GM21447 (cell line): ENCODE measurements at regions not wholly inside any gene's neighbourhood (a gene's known extent, or its start where the extent isn't known, plus 50 kb on each side); places are given as distances from the start of the nearest gene placed in this dataset.

Source experiments
- ATAC-seq: cut with Tn5 transposase; IDR thresholded peaks from one replicate; pipeline ENCODE4 v1.9.1; 2021; ENCODE audit not compliant: unreplicated experiment

DNA sequence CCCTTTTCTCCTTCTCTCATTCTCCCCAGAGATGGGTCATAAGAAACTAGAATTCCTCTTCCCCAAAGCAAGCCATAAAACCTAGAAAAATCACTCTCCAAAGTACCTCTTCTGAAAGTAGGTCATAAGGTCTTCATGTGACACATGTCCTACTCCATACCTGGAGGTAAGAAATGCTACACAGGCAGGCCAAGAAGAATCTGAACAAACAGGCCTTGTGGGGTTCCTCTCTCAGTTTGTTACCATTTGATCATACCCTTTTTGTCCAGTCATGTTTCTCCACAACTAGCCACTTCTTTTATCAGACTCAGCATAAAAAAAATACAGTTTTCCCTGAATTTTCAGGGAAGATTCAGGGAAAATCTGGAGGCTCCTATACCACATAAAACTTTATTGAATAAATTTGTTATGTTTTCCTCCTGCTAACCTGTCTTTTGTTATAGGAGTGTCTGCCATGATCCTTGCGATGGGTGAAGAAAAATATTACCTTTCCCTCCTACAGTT lies 134.4 kb upstream of the LMO4 start:
- no peak for ATAC-seq

DNA sequence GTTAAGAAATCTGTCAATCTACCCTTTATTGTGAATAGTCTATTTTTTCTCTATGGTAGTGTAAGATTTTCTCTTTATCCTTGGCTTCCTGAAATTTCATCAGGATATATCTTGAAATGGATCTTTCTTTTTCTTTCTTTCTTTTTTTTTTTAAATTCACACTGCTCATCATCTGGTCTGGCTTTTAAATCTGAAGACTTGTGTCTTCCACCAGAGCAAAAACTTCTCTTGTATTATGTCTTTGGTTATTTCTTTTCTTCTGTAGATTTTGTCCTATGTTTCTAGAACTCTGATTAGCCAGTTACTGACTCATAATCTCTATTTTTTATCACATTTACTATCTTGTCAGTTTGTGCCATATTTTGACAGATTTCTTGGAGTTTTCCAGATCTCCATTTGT lies 133.8 kb upstream of the LMO4 start:
- no peak for ATAC-seq

DNA sequence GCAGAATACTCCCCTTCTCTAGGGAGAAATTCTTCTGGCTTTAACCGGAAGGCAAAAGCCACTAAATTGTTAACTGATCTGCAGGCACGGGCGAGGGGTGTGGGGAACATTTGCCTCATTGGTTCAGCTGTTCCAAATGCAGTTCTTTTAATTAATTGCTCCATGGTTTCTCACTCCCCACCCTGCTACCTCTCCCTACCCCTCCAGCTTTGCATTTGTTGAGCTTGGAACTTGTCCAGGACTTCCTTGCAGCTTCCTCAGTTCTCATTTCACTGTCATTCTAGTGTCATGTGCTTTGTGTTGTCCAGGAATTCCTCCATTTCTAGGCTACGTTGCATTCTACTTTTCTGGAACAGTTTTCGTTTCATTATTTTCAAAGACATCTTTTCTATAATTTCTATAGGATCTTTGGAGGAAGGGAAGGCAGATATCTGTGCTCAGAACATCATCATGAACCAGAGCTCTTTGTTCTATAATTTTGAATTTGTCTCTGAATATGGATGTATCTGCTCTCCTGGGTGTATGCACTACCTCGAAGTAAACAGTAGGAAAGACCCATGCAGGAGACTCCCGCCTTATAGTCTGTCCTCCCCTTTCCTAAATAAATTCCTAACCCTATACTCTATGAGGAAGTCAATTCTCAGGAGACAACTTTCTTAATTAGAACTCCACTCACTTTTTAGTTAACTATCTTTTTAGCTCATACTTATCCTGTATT lies 132.4 kb upstream of the LMO4 start:
- no peak for ATAC-seq

DNA sequence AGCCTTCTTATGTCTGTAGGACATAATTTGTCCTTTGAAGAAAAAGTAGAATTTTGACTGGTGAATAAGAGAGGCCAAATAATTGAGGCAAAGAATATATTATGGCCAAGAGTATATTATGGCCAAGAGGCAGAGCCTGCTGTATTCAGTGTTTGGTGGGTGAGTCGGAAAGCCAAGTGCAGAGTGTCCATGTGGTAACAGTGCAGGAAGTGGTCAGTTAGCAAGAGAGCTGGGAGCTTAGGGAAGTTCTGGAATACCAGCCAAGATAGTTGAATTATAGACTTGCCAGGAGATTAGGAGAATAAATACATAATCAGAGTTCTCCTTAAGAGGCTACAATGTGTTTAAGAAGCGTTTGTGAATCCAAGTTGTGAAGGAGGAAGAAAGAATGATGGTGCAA lies 131.5 kb upstream of the LMO4 start:
- no peak for ATAC-seq

DNA sequence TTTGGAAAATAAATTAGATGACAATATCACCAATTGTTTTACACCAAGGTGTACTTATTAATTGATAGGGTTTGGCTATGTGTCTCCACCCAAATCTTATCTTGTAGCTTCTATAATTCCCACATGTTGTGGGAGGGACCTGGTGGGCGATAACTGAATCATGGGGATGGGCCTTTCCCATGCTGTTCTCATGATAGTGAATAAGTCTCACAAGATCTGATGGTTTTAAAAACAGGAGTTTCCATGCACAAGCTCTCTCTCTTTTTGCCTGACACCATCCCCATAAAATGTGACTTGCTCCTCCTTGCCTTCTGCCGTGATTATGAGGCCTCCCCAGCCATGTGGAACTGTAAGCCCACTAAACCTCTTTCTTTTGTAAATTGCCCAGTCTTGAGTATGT lies 131.0 kb upstream of the LMO4 start:
- ATAC-seq = no peak

DNA sequence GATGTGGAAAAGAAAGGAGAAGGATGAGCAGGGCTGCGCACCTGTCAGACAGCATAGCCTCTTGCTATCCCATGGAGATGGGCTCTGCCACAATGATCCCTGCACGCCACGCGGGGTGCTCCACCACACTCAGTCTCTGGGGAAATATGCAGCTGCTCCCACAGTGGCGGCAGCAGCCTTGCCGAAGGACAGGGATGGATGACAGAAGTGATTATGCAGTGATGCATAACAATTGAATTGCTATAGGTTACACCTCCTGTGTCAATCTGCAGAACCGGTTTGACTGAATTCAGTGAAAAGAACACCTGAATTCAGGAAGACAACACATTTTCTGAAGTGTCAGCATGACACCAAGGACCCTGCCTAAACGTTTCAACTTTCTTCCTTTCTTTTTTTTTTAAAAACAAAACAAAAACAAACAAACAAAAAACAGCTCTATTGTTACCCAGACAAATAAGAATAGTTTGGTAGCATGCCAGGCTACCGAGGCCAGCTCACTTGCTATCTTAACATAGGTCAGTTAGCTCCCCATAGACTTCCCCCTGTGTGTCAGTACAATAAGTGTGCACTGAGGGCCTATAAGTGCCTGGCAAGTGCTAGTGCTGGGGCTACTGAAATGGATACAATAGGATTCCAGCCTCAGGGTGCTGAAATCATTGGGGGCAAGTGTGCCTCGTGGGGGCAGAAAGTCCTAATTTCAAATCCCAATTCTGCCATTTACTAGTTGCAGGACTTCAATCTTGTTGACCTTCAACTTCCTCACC lies 127.6 kb upstream of the LMO4 start:
- ATAC-seq = no peak

DNA sequence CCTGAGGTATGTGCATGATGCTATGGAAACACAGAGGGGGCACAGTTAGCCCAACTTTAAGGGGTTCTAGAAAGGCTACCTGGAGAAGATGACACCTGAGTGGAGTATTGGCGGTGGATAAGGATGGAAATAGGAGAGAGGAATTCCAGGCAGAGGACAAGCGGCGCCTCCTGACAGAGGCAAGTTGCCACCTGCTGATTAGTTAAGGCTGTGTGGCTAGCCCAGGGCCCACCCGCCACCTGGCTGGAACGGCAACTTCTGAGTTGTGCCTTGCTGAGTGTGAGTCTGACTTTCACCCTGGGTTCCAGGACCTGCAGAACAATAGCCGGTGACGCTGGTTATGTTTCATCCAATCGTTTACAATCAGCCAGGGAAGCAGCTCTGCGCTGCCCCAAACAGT lies 126.9 kb upstream of the LMO4 start:
- no peak for ATAC-seq

DNA sequence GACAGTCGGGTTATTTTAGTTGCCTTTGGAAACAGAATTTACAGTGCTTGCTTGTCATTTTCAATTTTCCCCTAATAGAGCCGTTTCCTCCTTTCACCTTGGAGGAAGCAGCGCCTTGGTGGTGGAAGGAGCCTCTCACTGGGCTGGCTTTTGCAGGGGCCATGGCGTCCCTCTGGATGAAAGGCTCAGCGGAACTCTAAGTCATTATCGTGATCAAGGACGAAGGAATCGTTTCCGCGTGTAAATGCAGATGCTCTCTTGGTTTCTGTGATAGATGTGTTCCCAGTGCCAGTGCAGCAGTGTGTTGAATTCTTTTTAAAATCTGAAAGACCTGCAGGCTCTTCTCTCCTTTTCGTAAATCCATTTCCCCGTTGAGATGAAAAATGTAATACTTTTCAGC lies 126.2 kb upstream of the LMO4 start:
- ATAC-seq = no peak

DNA sequence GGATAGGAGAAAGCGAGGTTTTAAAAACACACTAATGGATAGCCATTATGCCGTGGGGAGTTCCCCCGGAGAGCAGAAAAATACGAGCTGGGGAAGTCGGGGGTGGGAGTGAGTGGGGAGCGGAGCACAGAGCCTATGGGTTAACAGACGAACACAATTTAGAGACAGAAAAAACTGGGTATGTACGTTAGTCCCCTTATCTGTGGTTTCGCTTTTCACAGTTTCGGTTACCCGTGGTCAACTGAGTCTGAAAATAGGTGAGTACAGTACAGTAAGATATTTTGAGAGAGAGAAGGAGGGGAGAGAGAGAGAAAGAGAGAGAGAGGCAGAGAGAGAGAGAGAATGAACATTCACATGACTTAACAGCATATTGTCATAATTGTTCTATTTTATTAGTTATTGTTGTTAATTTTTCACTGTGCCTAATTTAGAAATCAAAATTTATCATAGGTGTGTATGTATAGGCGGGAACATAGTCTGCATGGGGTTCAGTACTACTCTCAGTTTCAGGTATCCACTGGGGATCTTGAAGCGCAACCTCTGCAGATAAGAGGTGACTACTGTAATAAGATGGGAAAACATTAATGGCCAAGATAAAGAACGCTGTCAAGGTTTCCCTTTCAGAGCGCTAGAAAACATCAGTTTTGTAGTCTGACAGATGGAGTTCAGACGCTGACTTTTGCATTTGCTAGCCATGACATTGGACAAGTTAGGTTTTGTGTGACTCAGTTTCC lies 125.6 kb upstream of the LMO4 start:
- ATAC-seq = peak; percentile 93

DNA sequence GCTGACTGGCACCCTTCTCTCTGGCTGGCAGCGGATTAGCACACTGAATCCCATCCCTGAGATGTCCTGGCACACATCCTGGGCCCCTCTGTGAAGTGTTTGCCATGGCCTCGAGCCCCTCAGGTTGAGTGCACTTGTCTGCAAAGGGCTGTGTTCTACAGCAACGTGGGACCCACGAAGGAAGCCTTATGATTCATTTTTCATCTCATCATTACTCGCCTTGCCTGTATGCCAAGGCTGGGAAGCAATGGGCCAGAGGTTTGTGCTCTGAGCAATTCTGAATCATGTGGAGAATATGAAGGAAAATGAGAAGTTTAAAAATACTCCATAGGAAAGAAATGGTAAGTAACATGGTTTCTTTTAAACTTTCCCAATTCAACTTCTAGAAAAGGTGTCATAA lies 124.8 kb upstream of the LMO4 start:
- ATAC-seq = no peak

DNA sequence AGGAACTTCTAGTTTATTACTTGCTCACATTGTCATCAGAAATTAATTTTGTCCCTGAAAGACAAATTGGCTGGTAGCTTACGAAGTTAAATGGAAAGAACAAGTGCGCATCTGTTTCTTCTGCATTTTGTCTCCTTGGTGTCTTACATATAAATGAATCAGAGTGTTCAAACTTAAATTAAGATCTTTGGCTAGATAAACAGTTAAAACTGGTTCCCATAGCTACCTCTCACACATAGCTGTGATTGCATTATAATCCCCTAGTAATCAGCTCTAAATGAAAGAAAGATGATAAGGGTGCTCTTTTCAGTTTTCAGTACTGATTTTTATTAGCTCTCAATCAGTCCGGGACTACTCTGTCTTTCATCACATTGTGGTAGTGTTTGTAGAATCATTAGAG lies 124.2 kb upstream of the LMO4 start:
- ATAC-seq = no peak

DNA sequence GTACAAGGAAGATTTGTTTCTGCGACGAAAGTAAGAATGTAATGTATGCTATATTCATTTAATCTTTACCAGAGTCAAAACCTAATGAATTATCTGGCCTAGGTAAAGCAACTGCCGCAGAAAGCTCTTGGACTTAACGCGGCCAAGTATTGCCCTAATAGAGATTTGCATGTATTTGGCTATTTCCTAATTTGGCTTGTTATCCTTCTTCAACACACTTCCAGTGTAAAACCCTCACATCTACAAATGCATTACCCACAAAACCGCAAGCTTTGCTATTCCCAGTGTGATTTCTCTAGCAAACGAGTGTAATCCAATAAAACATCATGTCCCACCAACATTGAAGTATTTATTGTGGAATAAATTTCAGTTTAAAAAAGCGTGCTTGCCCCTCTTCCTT lies 123.8 kb upstream of the LMO4 start:
- no peak for ATAC-seq

DNA sequence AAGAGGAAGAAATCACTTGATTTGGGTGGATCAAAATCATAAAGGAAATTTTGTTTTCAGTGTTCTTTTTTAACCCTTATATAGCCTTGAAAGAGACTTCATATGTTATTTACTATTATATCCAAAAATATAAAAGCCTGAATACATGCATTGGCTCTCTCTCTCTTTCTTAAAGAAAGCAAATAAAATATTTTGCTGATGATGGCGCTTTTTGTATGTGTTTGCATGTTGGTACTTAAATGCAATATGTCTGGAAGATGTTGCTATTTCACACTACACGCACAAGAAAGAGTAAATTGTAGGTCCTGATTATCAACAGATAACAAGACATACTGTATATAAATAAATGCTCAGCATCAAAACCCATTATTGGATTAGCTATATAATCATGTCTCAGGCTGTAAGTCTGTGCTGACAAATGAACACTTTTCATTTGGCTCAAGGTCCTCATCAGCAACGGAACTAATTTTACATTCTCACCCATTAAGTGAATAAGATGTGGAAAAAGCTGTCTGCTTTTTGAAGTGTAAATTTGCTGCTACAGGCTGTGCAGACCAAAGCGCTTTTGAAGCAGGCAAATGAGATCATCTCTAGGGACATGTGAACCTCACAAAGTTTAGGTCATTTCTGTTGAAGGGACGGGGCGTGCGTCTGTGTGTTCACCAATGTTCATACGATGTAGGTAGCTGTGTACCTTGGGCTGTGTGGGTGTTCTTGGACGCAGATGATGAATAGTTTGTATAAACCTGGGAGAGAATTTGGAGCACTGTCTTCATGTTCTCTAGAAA lies 122.4 kb upstream of the LMO4 start:
- no peak for ATAC-seq

DNA sequence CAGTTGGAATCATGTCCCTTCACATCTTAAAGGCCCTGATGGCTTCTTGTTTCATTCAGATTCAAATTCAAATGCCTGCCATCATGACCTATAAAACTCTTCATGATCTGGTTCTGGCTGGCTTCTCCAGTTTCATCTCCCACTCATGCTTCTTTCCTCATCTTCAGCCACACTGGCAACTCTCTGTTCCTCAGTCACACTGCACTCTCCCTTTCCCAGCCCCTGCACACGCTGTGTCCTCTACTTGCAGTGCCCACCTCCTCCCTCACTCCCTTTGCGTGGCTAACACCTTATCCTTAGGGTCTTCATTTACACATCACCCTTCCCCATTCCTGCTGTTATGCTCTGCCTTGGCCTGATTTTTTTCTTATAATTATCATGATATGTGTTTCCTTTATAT lies 120.6 kb upstream of the LMO4 start:
- no peak for ATAC-seq

DNA sequence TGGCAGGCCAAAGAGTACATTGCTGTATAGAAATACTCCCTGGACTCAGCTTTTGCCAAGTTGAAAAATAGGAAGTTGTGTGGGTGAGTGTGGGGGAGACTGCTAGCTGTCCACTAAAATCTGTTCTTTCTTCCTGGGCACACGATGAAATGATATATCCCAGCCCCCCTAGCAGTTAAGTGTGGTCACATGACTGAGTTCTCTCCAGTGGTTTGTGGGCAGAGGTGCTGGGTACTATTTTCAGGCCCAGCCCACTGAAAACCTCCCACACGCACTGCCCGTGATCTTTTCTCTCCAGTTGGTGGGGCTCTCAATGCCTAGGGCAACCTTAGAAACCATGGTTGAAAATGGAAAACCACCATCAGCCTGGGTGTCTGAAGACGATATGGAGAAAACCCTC lies 119.7 kb upstream of the LMO4 start:
- no peak for ATAC-seq

DNA sequence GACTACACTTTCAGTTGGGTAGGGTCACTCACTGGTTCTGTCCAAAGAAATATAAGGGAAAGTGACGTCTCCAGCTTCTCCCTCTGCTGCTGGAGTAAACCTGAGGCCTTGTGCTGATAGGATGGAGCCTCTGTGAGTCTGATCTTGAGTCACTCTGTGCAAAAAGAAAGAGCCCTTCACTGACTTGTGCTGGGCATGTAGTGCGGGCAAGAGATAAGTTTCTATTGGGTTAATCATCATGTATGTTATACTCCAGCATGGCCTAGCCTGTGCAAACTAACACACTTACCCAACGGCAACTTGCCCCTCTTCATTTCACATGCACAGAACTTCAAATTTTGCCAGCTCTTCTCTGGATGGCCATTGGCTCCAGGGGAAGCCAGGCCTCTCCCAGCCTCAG lies 118.5 kb upstream of the LMO4 start:
- no peak for ATAC-seq

DNA sequence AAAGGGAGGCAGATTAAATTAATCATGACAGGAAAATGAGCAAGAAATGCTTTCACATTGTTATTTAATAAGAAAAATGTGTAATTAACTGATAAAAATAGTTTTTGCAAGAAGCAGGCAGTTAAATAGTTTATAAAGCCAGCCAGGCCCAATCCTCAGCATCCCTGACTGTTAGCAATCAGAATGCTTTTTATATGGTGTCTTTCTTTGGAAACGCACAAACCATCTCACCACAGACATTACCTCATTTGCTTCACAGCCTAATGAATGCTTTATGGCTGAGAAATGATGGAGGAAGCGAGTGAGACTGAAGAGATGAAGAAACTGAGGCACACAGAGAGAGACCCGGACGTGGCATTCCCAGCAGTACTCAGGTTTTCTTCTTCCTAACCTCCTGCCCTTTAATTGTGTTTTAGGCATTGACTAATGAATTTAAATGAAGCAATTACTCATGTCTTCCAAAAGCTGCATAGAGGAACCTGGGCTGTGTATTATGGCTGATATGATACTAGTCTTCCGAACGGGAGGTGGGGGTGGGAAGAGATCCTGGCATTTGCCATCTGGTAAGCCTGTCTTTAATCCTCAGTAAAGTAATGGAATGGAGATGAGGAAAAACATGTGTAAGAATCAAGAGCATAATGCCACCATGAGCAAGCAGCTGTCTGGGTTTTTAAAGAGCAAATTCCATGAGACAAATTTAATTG lies 116.1 kb upstream of the LMO4 start:
- ATAC-seq = no peak

DNA sequence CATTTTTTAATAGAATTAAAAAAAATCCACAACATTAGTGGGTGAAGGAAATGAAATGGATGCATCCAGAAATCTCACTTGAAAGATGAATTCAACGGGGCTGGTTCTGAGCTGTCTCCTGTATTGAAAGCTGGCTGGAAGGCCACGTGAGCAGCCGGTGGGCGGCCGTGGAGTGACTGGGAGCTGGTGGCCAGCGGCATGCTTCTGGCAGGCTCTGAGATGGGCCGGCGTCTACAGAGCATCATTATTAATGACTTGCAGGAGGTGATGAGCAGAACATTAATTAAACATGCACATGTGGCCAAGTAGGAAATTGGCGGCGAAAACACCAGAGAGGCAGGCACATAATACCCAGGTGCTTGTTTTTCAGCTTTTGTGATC lies 115.6 kb upstream of the LMO4 start:
- no peak for ATAC-seq

DNA sequence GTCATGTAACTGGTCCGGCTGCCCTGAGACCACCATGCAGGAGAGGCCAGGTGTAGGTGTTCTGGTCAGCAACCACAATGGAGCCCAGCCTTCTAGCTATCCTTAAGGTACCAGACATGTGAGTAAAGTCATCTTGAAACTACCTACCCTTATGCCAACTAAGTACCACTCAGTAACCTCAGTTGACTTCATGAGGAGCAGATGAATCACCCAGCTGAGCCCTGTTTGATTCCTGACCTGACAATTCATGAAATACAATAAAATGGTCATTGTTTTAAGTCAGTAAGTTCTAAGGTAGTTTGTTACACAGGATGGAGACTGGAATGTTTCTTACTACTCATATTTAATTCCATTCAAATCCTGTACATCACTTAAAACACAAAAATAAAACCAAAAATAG lies 113.1 kb upstream of the LMO4 start:
- ATAC-seq = no peak

DNA sequence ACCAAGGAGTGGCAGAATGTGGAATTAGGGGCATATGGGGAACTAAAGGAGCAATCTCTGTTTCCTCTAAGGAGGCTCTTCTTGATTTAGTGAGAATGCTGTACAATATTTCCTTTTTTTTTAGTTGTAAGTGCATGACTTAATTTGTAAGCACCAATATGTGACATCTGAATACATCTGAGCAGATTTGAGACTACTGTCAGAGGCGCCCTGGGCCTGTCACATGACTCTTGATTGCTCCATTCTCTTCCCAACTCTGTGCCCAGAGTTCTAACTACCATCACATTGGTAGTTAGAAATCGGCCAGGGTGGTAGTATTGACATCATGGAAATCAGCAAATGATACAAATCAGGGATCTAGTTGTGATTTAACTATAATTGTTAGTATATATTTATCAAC lies 110.1 kb upstream of the LMO4 start:
- ATAC-seq = no peak

DNA sequence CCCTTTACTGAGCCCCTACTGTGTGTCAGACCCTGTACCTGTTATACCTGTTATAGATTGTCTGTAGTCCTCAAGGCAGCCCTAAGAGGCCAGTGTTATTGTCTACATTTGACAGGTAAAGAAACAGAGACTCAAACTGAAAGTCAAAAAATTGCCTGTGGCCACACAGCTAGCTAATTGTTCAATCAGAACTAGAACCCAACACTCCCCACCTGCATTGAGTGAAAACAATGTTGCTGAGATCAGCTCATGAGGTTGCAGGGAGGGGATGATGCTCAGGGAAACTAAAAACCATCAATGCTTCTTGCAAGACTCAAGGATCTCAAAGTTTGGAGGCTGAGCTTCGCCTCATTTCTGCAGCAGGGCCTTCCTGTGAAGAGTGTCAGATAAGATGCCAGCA lies 109.5 kb upstream of the LMO4 start:
- no peak for ATAC-seq
